ENCODE measurements at regions not wholly inside any gene's neighbourhood (a gene's known extent, or its start where the extent isn't known, plus 50 kb on each side); places are given as distances from the start of the nearest gene placed in this dataset.

DNA sequence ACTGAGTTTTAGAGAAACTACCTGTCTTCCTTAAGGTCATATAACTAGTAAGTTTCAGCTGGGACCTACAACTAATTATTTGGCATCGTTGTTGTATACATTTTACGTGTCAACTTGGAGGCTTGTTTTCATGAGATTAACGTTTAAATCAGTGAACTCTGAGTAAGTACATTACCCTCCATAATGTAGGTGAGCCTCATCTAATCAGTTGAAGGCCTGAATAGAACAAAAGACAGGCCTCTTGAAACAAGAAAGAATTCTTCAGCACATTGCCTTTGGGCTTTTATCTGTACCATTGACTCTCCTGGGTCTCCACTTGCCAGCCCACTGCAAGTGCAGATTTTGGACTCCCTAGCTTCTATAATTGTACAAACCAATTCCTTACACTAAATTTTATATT is 364.6 kb downstream of the ADGRL2 start:
- H3K27ac ChIP-seq: no peak overlapping the region
- no peak for TF ChIP-seq ZFX (IDR thresholded peaks at IDR 0.05)
- TF ChIP-seq, protein P1, sequence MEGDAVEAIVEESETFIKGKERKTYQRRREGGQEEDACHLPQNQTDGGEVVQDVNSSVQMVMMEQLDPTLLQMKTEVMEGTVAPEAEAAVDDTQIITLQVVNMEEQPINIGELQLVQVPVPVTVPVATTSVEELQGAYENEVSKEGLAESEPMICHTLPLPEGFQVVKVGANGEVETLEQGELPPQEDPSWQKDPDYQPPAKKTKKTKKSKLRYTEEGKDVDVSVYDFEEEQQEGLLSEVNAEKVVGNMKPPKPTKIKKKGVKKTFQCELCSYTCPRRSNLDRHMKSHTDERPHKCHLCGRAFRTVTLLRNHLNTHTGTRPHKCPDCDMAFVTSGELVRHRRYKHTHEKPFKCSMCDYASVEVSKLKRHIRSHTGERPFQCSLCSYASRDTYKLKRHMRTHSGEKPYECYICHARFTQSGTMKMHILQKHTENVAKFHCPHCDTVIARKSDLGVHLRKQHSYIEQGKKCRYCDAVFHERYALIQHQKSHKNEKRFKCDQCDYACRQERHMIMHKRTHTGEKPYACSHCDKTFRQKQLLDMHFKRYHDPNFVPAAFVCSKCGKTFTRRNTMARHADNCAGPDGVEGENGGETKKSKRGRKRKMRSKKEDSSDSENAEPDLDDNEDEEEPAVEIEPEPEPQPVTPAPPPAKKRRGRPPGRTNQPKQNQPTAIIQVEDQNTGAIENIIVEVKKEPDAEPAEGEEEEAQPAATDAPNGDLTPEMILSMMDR (conservative IDR thresholded peaks at IDR 0.05): no peak

DNA sequence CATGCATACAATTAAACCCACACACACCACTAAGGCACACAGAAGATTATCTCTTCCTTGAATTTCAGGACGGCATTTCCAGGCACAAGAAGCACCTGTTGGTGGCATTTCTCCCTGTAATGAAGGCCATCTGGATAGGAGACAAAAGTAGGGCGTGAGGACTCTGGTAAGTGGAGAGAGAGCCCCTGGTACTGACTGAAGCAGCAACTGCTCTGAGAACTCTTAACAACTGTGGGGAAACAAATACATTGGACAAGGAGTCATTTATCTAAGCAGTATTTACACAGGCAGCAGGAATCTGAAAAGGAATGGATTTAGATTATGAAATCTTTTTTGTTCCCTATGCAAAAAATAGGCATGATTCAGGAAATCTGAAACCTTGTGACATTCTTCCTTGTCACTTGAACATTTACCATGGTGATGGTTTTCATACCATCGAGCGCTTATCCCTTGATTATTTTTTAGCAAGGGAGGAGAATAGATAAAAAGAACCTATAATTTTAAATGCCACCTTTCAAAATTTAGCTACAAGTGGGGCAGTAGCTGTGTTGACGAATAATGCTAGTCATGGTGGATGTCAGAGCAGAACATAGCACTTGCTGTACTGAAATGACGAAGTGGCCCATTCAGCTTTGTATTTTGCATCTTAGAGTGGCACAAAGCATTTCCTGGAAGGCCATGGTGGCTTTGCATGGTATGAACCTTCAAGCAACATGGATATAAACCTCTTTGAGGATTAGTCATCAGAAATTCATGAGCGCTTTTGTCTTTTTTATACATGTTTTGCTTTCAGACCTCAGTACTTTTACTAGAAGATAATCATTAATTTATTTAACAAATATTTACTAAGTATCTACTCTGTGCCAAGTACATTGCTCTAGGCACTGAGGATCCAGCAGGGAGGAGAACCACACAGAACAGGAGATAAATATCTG is 362.0 kb downstream of the ADGRL2 start:
- TF ChIP-seq, protein P1 (conservative IDR thresholded peaks at IDR 0.05): no peak
- no peak for TF ChIP-seq ZFX (IDR thresholded peaks at IDR 0.05)
- no peak overlapping the region for H3K27ac ChIP-seq

DNA sequence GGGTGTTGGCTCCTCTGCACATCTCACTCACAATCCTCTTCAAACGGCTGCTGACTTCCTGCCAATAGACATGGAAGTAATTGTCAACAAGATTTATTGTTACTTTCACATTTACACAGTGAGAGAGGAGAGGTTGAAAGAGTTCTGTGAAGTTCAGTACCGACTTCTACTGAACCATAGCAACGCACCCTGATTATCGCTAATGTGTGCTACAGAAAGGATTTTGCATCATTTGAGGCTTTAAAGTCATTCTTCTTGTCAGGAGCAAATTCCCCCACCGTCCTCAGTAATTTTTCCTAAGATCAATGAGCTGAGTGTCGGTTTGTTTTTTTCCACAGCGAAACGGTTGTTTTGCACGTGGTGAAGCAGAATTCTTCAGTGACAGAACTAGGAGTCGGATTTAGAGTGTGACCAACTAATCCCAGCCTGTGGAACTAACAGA is 361.0 kb downstream of the ADGRL2 start:
- no peak overlapping the region for H3K27ac ChIP-seq
- TF ChIP-seq, protein P1 (conservative IDR thresholded peaks at IDR 0.05): no peak
- TF ChIP-seq ZFX (IDR thresholded peaks at IDR 0.05): no peak

DNA sequence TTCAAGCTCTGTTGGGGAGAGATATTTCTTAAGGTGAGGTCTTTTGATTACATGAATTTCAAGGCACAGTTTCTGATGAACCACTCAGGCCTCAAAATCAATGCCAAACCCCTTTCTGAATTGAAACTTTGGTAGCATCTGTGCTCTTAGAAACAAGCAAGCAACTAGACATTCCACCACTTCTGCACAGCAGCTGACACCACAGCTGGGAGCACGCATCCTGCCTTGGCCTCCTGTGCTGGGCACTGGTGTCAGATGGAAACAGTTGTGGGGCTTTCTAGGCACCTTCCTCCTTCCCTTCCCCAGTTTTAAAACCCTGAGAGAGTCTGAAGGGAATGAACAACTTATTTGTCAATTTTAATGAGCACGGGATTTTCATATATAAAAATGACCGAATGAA is 360.2 kb downstream of the ADGRL2 start:
- no peak overlapping the region for H3K27ac ChIP-seq
- TF ChIP-seq ZFX (IDR thresholded peaks at IDR 0.05): no peak
- TF ChIP-seq, protein P1 (conservative IDR thresholded peaks at IDR 0.05): no peak

DNA sequence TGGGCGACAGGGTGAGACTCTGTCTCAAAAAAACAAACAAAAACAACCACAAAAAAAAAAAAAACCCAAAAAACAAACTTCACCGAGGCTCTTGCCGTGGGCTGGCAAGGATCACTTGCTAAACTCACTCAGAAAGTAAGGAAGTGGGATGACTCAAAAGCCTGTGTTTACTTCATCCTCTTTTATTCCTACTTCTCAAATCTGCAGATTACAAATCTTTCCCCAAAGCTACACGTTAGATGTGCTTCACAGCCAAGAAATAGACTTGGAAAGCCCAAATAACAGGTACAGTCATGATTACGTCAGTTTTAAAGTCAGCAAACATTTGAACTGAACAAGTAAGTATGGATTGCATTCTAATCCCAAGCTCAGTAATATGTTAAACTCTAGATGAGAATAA is 359.3 kb downstream of the ADGRL2 start:
- H3K27ac ChIP-seq: no peak overlapping the region
- TF ChIP-seq, protein P1 (conservative IDR thresholded peaks at IDR 0.05): no peak
- no peak for TF ChIP-seq ZFX (IDR thresholded peaks at IDR 0.05)

DNA sequence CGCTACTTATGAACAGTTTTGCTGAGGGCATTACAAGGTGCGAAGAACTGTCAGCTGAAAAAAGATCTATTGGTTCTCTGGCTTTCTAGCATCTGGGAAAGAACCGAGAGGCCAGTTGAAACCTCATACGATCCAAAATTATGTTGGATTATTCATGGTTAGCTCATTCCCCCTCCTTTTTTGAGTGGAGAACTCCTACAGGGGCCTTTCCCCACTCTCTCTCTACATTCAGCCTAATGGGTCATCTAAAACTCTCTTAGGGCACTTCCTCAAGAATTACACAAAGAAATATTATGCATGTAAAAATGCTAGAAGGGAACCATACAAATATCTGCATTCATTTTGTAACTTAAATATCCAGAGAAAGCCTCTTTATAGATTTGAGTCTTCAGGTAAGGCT is 358.2 kb downstream of the ADGRL2 start:
- no peak for TF ChIP-seq ZFX (IDR thresholded peaks at IDR 0.05)
- TF ChIP-seq, protein P1 (conservative IDR thresholded peaks at IDR 0.05): no peak
- no peak overlapping the region for H3K27ac ChIP-seq

DNA sequence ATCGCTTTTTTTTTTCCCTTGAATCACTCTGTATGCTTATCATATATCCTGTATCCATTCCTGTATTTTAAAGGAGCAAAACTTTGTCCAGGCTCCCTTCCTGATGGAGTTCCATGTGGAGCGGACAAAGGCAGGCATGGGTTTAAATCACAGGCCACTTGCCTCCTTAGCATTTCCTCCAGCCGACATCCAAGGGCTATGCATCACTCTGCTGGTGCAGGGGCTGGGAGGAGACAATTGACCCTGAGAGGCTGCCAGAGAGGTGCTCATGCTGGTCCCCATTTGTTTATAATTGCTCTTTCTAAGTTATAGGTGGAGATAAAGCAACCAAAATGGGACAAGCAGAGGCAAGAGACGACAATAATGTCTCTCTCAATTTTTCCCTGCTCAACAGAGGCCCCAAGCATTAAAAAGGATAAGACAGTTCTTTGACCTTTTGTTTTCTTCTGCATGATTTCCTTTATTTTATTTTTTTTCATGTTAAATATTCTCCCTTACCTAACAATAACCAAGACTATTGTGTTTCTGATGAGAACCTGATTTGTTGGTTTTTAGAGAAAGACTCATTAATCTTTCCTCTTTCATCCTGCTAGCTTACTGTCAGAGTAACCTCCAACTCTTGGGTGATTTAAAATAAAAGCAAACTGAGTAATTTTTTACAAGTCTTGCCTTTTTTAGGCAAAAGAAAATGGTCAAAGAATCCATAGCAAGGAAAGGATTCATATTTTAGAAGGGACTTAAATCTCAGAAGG is 353.7 kb downstream of the ADGRL2 start:
- H3K27ac ChIP-seq: no peak overlapping the region
- no peak for TF ChIP-seq ZFX (IDR thresholded peaks at IDR 0.05)
- TF ChIP-seq, protein P1 (conservative IDR thresholded peaks at IDR 0.05): no peak

Data from C4-2B (cell line).